CD4-positive, alpha-beta T cell treated with Interleukin-10 for 1 hour (primary cell): ENCODE measurements at regions not wholly inside any gene's neighbourhood (a gene's known extent, or its start where the extent isn't known, plus 50 kb on each side); places are given as distances from the start of the nearest gene placed in this dataset.

Experiments used
- DNase-seq: peaks from one replicate; pipeline ENCODE4 v3.0.0-alpha.2; 2020

GRCh38 chr2:898319-898718 lies 52.3 kb upstream of the SNTG2 start:
- DNase-seq, result no peak

DNA sequence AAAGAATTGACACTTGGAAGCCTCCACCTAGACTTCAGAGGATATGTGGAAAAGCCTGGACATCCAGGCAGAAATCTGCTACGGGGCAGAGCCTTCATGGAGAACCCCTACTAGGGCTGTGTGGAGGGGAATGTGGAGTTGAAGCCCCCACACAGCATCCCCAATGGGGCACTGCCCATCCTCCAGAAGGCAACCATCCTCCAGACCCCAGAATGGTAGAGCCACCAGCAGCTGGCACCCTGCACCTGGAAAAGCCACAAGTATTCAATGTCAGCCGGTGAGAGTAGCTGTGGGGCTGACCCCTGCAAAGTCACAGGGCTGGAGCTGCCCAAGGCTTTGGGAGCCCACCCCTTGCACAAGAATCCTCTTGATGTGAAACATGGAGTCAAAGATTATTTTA lies 53.6 kb upstream of the SNTG2 start:
- DNase-seq, result no peak

DNA sequence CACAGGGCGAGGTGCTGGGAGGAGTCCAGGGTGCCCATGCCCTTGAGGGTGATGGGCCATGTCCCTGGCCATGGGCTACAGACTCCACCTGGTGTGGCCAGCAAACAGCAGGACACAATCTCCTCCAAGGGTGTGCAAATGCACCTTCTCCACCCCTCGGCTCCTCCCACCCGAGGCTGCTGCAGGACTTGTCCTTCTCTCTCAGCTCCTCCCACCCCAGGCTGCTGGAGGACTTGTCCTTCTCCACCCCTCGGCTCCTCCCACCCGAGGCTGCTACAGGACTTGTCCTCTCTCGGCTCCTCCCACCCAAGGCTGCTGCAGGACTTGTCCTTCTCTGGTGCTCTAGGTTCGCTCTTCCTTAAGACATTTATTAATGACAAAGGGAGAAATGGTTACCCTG lies 57.3 kb upstream of the SNTG2 start:
- no peak for DNase-seq

DNA sequence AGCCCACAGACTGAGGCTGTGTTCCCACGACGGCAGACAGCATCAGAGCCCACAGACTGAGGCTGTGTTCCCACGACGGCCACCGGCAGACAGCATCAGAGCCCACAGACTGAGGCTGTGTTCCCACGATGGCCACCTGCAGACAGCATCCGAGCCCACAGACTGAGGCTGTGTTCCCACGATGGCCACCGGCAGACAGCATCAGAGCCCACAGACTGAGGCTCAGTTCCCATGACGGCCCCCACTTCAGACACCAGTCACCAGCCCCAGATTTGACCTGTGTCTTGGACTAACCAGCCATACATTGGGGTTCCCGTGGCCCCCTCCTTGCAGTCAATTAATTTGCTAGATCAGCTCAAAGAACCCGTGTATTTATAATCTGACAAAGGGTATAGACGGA lies 57.8 kb upstream of the SNTG2 start:
- DNase-seq, result no peak

GRCh38 chr2:892401-892800 lies 58.2 kb upstream of the SNTG2 start:
- no peak for DNase-seq

DNA sequence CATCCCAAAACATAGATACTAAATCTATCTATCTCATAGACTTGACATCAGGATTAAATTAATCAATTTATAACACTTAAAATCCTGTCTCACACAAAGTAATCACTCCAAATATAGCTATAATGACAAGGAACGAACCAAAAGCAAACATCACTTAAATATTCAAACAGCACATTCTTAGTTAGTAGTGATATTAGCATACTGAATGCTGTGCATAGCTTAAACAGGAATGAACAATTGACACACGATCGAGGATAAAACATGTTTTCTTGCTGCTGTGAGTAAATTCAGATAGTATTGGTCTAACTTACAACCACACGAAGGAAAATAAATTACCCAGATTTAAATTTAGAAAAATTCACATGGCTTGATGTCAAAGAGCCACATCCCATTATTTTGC lies 58.9 kb upstream of the SNTG2 start:
- DNase-seq, result no peak

DNA sequence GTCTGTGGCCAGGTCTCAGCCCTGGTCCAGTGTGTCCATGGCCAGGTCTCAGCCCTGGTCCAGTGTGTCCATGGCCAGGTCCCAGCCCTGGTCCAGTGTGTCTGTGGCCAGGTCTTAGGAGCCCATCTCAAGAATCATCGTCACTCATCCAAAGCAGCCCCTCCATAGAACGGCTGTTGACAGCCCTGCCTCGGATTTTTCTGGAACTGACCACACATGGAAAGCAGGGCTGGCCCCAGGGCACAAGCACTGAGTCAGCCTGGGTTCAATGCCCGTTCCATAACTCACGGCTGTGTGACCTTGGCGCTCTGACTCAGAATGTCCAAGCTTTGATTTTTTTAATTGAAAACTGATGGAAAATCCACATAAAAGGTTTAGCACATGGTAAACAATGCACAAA lies 59.9 kb upstream of the SNTG2 start:
- no peak for DNase-seq

DNA sequence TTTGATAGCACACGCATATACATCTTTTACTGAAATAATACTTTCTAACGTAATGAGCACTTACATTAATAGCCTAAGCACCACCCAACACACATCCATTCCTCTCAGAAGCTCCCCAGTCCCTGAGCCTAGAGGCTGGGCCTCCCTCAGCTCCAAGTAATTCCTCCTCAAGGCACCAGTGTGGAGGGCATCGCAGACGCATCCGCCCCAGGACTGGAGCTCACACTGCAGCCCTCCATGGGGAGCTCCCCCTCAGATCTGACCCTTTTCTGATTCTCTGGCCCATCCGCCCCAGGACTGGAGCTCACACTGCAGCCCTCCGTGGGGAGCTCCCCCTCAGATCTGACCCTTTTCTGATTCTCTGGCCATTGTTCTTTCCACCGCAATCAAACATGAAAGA lies 60.4 kb upstream of the SNTG2 start:
- no peak for DNase-seq

DNA sequence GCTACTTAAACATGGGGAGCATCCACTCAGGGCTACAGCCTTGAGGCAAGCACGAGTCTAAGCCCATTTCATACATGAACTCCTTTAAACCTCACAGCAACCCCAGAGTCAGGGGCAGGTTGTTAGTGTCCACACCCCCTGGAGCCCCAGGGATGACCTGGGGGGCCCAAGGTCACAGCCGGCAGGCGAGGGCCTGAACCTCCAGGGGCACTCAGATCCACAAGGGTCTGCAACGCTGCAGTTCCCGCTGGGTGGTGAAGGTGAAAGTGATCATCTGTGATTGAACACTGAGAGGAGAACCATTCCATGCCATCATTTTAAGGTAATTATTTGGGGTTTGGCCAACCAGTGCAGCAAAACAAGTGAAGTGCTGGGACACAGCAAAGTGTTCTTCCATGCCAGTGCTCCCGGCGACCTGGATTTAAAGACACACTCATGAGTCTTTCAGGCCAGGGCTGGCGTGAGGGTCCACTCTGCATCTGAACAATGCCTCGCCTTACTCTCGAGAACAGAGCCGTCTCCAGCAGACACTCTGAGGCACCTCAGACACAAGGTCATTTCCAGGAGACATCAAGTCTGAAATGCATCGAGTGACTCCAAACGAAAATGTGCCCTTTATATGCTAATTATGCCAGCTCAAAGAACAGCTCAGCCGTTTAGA lies 61.6 kb upstream of the SNTG2 start:
- no peak for DNase-seq

GRCh38 chr2:888211-888801 lies 62.3 kb upstream of the SNTG2 start:
- DNase-seq, result no peak

DNA sequence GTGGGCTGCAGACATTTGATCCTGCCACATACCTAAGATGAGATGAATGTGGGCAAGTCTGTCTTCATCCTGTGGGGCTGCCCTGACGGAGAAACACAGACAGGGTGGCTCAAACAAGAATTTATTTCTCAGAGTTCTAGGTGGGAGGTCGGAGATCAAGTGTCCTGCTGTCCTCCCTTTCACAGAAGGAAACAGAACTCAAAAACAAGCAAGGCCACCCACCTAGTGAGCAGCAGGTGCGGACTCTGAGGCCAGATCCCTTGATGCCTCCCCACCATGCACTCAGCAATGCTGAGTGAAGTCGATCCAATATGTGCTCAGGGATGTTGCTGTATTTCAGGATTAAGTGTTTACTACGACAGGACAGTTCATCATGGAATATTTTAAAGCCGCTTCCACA lies 63.0 kb upstream of the SNTG2 start:
- DNase-seq, result no peak

DNA sequence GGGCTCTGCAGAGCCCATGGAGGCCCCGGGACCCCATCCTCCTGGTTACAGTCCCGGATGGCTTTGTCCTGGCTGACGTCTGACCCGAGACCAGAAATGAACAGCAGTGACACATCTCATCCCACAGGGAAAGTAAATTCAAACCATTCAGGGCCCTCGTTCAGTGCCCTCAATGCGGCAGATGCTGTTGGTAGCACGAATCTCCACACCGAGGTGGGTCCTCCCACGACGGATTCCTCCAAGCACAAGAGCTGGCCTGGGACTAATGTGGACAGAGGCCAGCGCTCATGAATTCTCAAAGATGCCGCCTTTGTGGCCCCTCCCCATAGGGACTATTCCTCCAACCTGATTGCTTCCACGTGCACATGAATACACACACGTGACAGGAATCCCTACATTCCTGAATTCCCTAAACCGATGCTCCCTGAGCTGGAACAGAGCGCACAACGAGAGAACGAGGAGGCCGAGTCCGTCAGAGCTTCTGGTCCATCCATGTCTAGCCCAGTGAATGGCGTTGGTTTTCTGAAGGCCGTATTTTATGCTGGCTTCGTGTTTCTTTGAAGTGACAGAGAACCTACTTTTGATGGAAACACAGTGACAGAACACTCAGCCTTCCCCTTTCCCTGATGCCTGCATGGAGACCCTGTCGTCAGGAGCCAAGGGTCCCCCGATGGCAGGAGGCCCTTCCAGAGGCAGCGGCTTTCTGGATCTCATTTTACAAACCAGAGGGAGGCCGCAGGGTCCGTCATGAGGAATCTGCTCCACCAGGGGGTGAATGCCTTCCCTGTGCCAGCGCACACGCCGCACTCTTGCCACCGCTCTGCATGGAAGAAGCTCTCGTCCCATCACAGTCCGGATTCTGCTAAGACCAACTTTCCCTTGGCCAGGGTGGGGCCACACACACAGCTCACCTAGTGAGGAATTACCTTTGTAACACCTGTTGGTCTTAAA lies 64.3 kb upstream of the SNTG2 start:
- DNase-seq, result no peak

- DNase-seq, result no peak
Measured at GRCh38 chr2:885230-886071, 65.2 kb upstream of the SNTG2 start.

- no peak for DNase-seq
Measured at GRCh38 chr2:883803-884748, 66.6 kb upstream of the SNTG2 start.

DNA sequence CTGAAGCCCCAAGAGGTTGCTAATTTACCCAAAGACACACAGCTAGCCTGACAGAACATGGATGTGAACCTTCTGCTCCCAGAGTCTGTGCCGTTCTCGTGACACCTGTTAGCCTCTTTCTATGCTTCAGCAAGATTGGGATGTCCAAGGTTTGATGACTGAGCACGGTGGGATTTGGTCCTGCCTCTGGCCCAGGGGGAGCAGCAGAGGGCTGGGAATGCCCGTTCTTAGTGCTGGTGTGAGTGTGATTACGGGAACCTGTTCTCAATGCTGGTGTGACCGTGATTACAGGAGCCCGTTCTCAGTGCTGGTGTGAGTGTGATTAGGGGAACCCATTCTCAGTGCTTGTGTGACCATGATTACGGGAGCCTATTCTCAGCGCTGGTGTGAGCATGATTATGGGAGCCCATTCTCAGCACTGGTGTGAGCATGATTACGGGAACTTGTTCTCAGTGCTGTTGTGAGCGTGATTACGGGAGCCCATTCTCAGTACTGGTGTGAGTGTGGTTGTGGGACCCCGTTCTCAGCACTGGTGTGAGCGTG lies 67.3 kb upstream of the SNTG2 start:
- DNase-seq, result no peak

DNA sequence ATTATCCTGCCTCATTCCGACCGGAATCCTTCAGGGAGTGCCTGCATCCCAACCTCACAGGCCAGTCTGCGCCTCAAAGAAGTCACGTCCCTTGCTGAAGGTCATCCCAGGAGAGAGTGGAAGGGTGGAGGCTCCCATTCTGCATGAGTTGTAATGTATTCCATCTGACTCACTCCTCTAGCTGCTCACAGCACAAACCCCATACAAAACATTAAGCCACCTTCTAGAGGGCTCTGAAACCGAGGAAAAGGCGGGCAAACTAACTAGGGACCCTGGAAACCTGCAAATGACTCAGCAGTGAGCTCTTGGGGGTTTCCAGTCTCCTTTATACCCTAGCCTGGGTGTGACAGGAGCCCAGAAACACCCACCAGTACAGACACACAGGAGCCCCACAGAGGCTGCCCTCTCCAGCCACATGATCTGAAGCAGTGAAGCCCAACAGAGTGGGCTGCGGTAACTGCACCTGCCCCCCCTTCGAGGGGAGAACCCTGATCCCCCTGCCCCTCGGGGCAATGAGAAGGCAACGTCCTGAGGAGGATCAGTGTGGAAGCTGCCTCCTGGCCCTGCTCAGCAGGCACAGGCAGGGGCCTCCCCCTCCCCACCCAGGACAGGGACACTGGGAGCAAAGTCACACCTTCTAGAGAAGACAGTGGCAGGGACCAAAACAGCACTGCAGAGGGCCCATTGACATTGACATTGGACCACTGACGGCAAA lies 69.3 kb upstream of the SNTG2 start:
- no peak for DNase-seq

DNA sequence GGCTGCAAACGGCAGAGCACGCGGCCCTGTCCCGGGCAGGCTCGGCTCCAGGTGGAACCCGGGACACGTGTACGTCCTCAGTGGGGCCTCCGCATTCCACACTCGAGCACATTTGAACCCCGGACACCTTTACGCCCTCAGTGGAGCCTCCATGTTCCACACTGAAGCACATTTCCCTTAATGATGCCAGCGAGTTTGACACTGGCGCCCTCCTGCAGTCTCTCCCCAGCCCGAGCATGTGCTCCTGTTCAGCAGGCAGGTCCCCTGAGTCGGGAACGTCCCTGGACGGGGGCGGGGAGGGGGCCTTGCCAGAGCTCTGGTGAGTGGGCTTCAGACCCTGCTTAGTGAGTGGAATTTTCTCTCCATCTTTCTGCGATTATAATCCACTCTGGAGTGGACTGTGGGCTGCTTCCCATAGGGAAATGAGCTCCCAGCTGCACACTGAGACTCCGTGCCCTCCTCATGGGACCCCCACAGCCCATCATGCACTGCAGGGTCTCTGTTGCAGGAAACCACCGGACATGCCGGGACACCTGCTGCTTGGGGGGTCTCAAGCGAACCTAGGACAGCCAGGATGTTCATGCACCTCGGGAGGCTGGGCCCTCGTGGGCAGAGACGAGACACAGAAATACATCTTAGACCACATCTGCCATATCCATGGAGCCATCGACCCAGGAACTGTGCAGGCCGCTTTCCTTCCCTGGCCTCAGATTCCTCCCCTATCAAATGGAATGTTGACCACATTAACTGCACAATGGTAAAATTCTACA lies 70.3 kb upstream of the SNTG2 start:
- no peak for DNase-seq

GRCh38 chr2:879540-879939 lies 71.1 kb upstream of the SNTG2 start:
- no peak for DNase-seq

GRCh38 chr2:878245-878930 lies 72.3 kb upstream of the SNTG2 start:
- no peak for DNase-seq

DNA sequence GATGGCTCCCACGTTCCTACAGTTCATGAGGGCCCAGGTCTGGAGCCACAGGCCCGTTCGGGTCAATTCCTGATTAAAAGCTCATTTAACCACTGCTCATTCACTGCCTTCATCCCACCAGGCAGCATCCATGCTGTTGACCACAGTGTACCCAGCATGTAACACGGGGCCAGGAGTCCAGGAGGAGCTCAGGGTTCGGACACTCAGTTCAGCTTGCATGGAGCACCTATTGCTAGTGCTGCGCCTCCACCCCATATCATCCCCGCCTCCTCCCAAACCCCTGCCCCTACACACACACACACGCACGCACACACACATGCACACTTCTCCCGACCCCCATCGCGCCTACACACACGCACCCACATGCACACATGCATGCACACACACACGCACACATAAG lies 72.9 kb upstream of the SNTG2 start:
- no peak for DNase-seq
